Prostate gland (tissue), 2 donors: ENCODE measurements at regions not wholly inside any gene's neighbourhood (a gene's known extent, or its start where the extent isn't known, plus 50 kb on each side); places are given as distances from the start of the nearest gene placed in this dataset.

Experiments used
- POLR2A ChIP-seq: fragments of 450-650 bp; IDR thresholded peaks from one replicate; pipeline ENCODE4 v1.6.1; 2016; ENCODE audit warnings: antibody characterized with exemption, mild to moderate bottlenecking
- TF ChIP-seq, protein P1 (sequence below), 4 experiments: fragments of 200-600 bp in 2 of 4; fragments of 450-650 bp in 2 of 4; sonication (generic) in 2 of 4; IDR thresholded peaks; 1 replicate in 3 of 4; 2 replicates in 1 of 4; pipeline ENCODE4 v1.5.1; 2016 to 2019; ENCODE audit warnings: antibody characterized with exemption in 4 of 4, mild to moderate bottlenecking in 2 of 4, moderate library complexity in 2 of 4

- TF ChIP-seq, protein P1, sequence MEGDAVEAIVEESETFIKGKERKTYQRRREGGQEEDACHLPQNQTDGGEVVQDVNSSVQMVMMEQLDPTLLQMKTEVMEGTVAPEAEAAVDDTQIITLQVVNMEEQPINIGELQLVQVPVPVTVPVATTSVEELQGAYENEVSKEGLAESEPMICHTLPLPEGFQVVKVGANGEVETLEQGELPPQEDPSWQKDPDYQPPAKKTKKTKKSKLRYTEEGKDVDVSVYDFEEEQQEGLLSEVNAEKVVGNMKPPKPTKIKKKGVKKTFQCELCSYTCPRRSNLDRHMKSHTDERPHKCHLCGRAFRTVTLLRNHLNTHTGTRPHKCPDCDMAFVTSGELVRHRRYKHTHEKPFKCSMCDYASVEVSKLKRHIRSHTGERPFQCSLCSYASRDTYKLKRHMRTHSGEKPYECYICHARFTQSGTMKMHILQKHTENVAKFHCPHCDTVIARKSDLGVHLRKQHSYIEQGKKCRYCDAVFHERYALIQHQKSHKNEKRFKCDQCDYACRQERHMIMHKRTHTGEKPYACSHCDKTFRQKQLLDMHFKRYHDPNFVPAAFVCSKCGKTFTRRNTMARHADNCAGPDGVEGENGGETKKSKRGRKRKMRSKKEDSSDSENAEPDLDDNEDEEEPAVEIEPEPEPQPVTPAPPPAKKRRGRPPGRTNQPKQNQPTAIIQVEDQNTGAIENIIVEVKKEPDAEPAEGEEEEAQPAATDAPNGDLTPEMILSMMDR (IDR thresholded peaks at IDR 0.05): no peak
- no peak for TF ChIP-seq POLR2A
Measured at GRCh38 chr2:609881-610280, 67.3 kb downstream of the TMEM18 start.
